Neuronal stem cell (in vitro differentiated cells): ENCODE measurements at regions not wholly inside any gene's neighbourhood (a gene's known extent, or its start where the extent isn't known, plus 50 kb on each side); places are given as distances from the start of the nearest gene placed in this dataset.

Source experiments
- DNase-seq: peaks from one replicate; pipeline ENCODE4 v3.0.0-alpha.2; 2013; ENCODE audit warnings: low spot score
- H2AFZ ChIP-seq: one replicate; pipeline ENCODE4 v1.6.1; 2013; ENCODE audit warnings: mild to moderate bottlenecking, low read length, inconsistent platforms
- H2AK5ac ChIP-seq: 2 replicates; pipeline ENCODE4 v1.6.1; 2013; ENCODE audit warnings: low read depth, mild to moderate bottlenecking, inconsistent platforms, low read length, moderate library complexity, mixed read lengths
- H2BK120ac ChIP-seq: 2 replicates; pipeline ENCODE4 v1.6.1; 2013; ENCODE audit warnings: low read depth, mild to moderate bottlenecking, inconsistent platforms, low read length, moderate library complexity, mixed read lengths
- H2BK12ac ChIP-seq: one replicate; pipeline ENCODE4 v1.6.1; 2013; ENCODE audit warnings: low read length, inconsistent platforms
- H2BK15ac ChIP-seq: 2 replicates; pipeline ENCODE4 v1.6.1; 2013; ENCODE audit warnings: mild to moderate bottlenecking, low read length, inconsistent platforms, mixed read lengths
- H2BK5ac ChIP-seq: one replicate; pipeline ENCODE4 v1.6.1; 2013; ENCODE audit warnings: inconsistent platforms, mild to moderate bottlenecking, low read length, moderate library complexity
- H3K14ac ChIP-seq: one replicate; pipeline ENCODE4 v1.6.1; 2013; ENCODE audit warnings: low read length, inconsistent platforms
- H3K18ac ChIP-seq: 2 replicates; pipeline ENCODE4 v1.6.1; 2013; ENCODE audit warnings: low read length, inconsistent platforms
- H3K23ac ChIP-seq: 2 replicates; pipeline ENCODE4 v1.6.1; 2013; ENCODE audit warnings: low read depth, mild to moderate bottlenecking, mixed read lengths, low read length, inconsistent platforms; ENCODE audit not compliant: poor library complexity
- H3K27ac ChIP-seq: replicated peaks from 3 replicates; pipeline ENCODE4 v1.5.1; 2013; ENCODE audit warnings: low read length, inconsistent platforms
- H3K27me3 ChIP-seq, 3 experiments: 2 replicates each; pipeline ENCODE4 v1.6.1; 2013; ENCODE audit warnings: low read length in 3 of 3, mild to moderate bottlenecking in 2 of 3, inconsistent platforms in 1 of 3, low read depth in 1 of 3, mixed read lengths in 1 of 3, moderate library complexity in 1 of 3; ENCODE audit not compliant: control insufficient read depth in 3 of 3, insufficient read depth in 3 of 3
- H3K36me3 ChIP-seq, 2 donors: replicated peaks in 1 of 2; 2 replicates each; pipeline ENCODE4 v1.6.1; 2013; ENCODE audit warnings: low read length in 2 of 2; ENCODE audit not compliant: control insufficient read depth in 2 of 2, insufficient read depth in 2 of 2
- H3K4ac ChIP-seq: 2 replicates; pipeline ENCODE4 v1.6.1; 2013; ENCODE audit warnings: inconsistent platforms, mild to moderate bottlenecking, low read length, moderate library complexity
- H3K4me1 ChIP-seq, 2 donors: 1 replicate in 1 of 2; 2 replicates in 1 of 2; pipeline ENCODE4 v1.6.1; 2013; ENCODE audit warnings: low read length in 2 of 2, low read depth in 1 of 2; ENCODE audit not compliant: control insufficient read depth in 2 of 2, insufficient read depth in 1 of 2
- H3K4me2 ChIP-seq: one replicate; pipeline ENCODE4 v1.6.1; 2013; ENCODE audit warnings: mild to moderate bottlenecking, low read length, inconsistent platforms; ENCODE audit not compliant: insufficient read depth, poor library complexity, severe bottlenecking
- H3K4me3 ChIP-seq, 2 donors: 2 replicates each; pipeline ENCODE4 v1.5.1; 2013; ENCODE audit warnings: low read length in 2 of 2, mild to moderate bottlenecking in 2 of 2, inconsistent platforms in 1 of 2, moderate library complexity in 1 of 2
- H3K79me1 ChIP-seq: one replicate; pipeline ENCODE4 v1.6.1; 2013; ENCODE audit warnings: low read depth, mild to moderate bottlenecking, inconsistent platforms, low read length, moderate library complexity
- H3K9ac ChIP-seq: one replicate; pipeline ENCODE4 v1.6.1; 2013; ENCODE audit warnings: mild to moderate bottlenecking, low read depth, low read length, inconsistent platforms; ENCODE audit not compliant: poor library complexity
- H3K9me3 ChIP-seq, 2 donors: replicated peaks in 1 of 2; 2 replicates each; pipeline versions ENCODE3 to v1.6.1; 2013; ENCODE audit warnings: low read length in 2 of 2, mild to moderate bottlenecking in 2 of 2, inconsistent platforms in 1 of 2, low read depth in 1 of 2, mixed read lengths in 1 of 2, moderate library complexity in 1 of 2; ENCODE audit not compliant: control insufficient read depth in 2 of 2, insufficient read depth in 1 of 2
- H4K8ac ChIP-seq: one replicate; pipeline ENCODE4 v1.6.1; 2013; ENCODE audit warnings: low read depth, mild to moderate bottlenecking, inconsistent platforms, low read length, moderate library complexity
- H4K91ac ChIP-seq: one replicate; pipeline ENCODE4 v1.6.1; 2013; ENCODE audit warnings: low read length, low read depth, mild to moderate bottlenecking, inconsistent platforms; ENCODE audit not compliant: poor library complexity
- WGBS, 2 donors: extraction: QIAGEN DNeasy Blood & Tissue Kit; methylation state at CpG; one replicate each; pipeline ENCODE4 v1.1.7; 2013; ENCODE audit warnings: missing lambda C conversion rate in 2 of 2, mixed read lengths in 1 of 2; ENCODE audit not compliant: insufficient read length in 2 of 2, insufficient replicate concordance in 1 of 2; ENCODE audit errors: extremely low coverage in 2 of 2; 5-methylcytosine and 5-hydroxymethylcytosine counted together

GRCh38 chr17:5901731-5902130, 168.4 kb upstream of the WSCD1 start:
- Histone ChIP-seq H3K9ac (peak overlapping the region; percentile 63), H2BK12ac (no peak overlapping the region), H3K4me2 (no peak overlapping the region), H3K14ac (no peak overlapping the region), H3K27me3 (peaks cover 0 to 3% (median 0%) of the 10 kb centered on the region in 3 experiments), H3K9me3 (peaks cover 3 to 23% of the 10 kb centered on the region in 2 donors), H3K4me3 (no peak overlapping the region), H3K79me1 (no peaks in the 10 kb centered on the region), H4K91ac (no peak overlapping the region), H3K18ac (peak overlapping the region; percentile 88), H3K4me1 (peaks cover 13% of the 10 kb centered on the region in 2 donors), H2BK15ac (peak overlapping the region; percentile 77), H3K4ac (no peak overlapping the region), H2AFZ (peak overlapping the region; percentile 1), H2BK120ac (peak overlapping the region; percentile 22), H3K23ac (peak overlapping the region; percentile 37), H2BK5ac (no peak overlapping the region), H4K8ac (no peak overlapping the region), H3K36me3 (no peaks in the 10 kb centered on the region), H3K27ac (no peak overlapping the region), H2AK5ac (peak overlapping the region; percentile 88)
- DNase-seq: no peak
- no CpG with 5 or more reads among the region's 6 CpGs for WGBS, 2 donors

- Histone ChIP-seq H2BK5ac (peak overlapping the region; percentile 85), H3K4me1 (peaks cover 6 to 9% of the 10 kb centered on the region in 2 donors), H3K27me3 (peaks cover 0 to 3% (median 0%) of the 10 kb centered on the region in 3 experiments), H3K9me3 (peaks cover 3 to 23% of the 10 kb centered on the region in 2 donors), H2BK12ac (no peak overlapping the region), H2AK5ac (peak overlapping the region; percentile 88), H3K4me3 (no peak overlapping the region), H3K9ac (peak overlapping the region; percentile 63), H3K18ac (peak overlapping the region; percentile 88), H3K27ac (no peak overlapping the region), H3K36me3 (no peaks in the 10 kb centered on the region), H3K79me1 (no peaks in the 10 kb centered on the region), H3K4me2 (no peak overlapping the region), H4K8ac (no peak overlapping the region), H3K4ac (peak overlapping the region; percentile 17), H4K91ac (no peak overlapping the region), H2AFZ (peak overlapping the region; percentile 1), H2BK15ac (peak overlapping the region; percentile 77), H3K23ac (peak overlapping the region; percentile 49), H3K14ac (peak overlapping the region; percentile 56), H2BK120ac (peak overlapping the region; percentile 22)
- no CpG with 5 or more reads among the region's 19 CpGs for WGBS, 2 donors
- no peak for DNase-seq
Observed at GRCh38 chr17:5902181-5903140, 167.7 kb upstream of the WSCD1 start.

GRCh38 chr17:5911919-5912318, 158.3 kb upstream of the WSCD1 start:
- Histone ChIP-seq H3K79me1 (no peaks in the 10 kb centered on the region), H3K27ac (no peak overlapping the region), H2AFZ (no peak overlapping the region), H3K9me3 (no peaks in the 10 kb centered on the region), H2BK120ac (no peak overlapping the region), H3K14ac (no peak overlapping the region), H2BK12ac (no peak overlapping the region), H3K4me1 (no peaks in the 10 kb centered on the region), H3K36me3 (no peaks in the 10 kb centered on the region), H3K4ac (no peak overlapping the region), H3K9ac (no peak overlapping the region), H4K8ac (no peak overlapping the region), H3K27me3 (no peaks in the 10 kb centered on the region), H2BK15ac (no peak overlapping the region), H4K91ac (no peak overlapping the region), H3K23ac (no peak overlapping the region), H2AK5ac (no peak overlapping the region), H3K4me3 (no peak overlapping the region), H3K4me2 (no peak overlapping the region), H2BK5ac (no peak overlapping the region), H3K18ac (no peak overlapping the region)
- no peak for DNase-seq
- 100% methylated on average over 1 of the region's 1 CpG; no CpG with 5 or more reads in 1 of the 2 donors for WGBS, 2 donors

GRCh38 chr17:5913032-5913531, 157.1 kb upstream of the WSCD1 start:
- no peak overlapping the region for H3K9ac ChIP-seq
- no peak overlapping the region for H3K23ac ChIP-seq
- H4K91ac ChIP-seq: no peak overlapping the region
- no peak overlapping the region for H2BK15ac ChIP-seq
- H4K8ac ChIP-seq: no peak overlapping the region
- H3K36me3 ChIP-seq: no peaks in the 10 kb centered on the region
- H3K4me2 ChIP-seq: no peak overlapping the region
- no peak overlapping the region for H3K14ac ChIP-seq
- no peak overlapping the region for H3K4me3 ChIP-seq
- H3K4ac ChIP-seq: no peak overlapping the region
- no peak overlapping the region for H2BK5ac ChIP-seq
- no peak overlapping the region for H2BK120ac ChIP-seq
- no peak overlapping the region for H3K18ac ChIP-seq
- no peaks in the 10 kb centered on the region for H3K4me1 ChIP-seq
- DNase-seq: no peak
- no peaks in the 10 kb centered on the region for H3K9me3 ChIP-seq
- no peak overlapping the region for H2AFZ ChIP-seq
- WGBS, 2 donors: no CpG with 5 or more reads among the region's 7 CpGs
- H2AK5ac ChIP-seq: no peak overlapping the region
- H3K27ac ChIP-seq: no peak overlapping the region
- no peaks in the 10 kb centered on the region for H3K79me1 ChIP-seq
- no peak overlapping the region for H2BK12ac ChIP-seq
- no peaks in the 10 kb centered on the region for H3K27me3 ChIP-seq
